HEK293T (cell line): ENCODE measurements at regions not wholly inside any gene's neighbourhood (a gene's known extent, or its start where the extent isn't known, plus 50 kb on each side); places are given as distances from the start of the nearest gene placed in this dataset.

Experiments
- CTCF ChIA-PET: fragments of 350-600 bp; formaldehyde crosslinking; extraction: SDS; loops from one replicate; lab custom pipeline; 2021; ENCODE audit warnings: antibody characterized with exemption, inconsistent platforms; lab: Yijun Ruan, JAX
- POLR2A ChIA-PET: fragments of 350-600 bp; formaldehyde crosslinking; extraction: SDS; loops from one replicate; lab custom pipeline; 2020; ENCODE audit warnings: antibody characterized with exemption, inconsistent platforms; lab: Yijun Ruan, JAX
- DNase-seq: peaks from one replicate; pipeline ENCODE4 v3.0.0; 2012; ENCODE audit warnings: mixed read lengths; ENCODE audit errors: extremely low spot score
- ARNT ChIP-seq: fragments of 450-650 bp; IDR thresholded peaks from 2 replicates; pipeline ENCODE4 v1.6.1; 2017; ENCODE audit warnings: mild to moderate bottlenecking
- BHLHE40 ChIP-seq: fragments of 450-650 bp; IDR thresholded peaks from 2 replicates; pipeline ENCODE4 v1.6.1; 2016; ENCODE audit warnings: mild to moderate bottlenecking, moderate library complexity, borderline replicate concordance
- CTBP1 ChIP-seq: fragments of 450-650 bp; IDR thresholded peaks from 2 replicates; pipeline ENCODE4 v1.6.1; 2016; ENCODE audit warnings: borderline replicate concordance
- ELF4 ChIP-seq: fragments of 450-650 bp; IDR thresholded peaks from 2 replicates; pipeline ENCODE4 v1.6.1; 2017; ENCODE audit warnings: antibody characterized with exemption
- FOXA1 ChIP-seq: fragments of 450-650 bp; IDR thresholded peaks from 2 replicates; pipeline ENCODE4 v1.6.1; 2016; ENCODE audit warnings: mild to moderate bottlenecking
- FOXK2 ChIP-seq: fragments of 450-650 bp; IDR thresholded peaks from 2 replicates; pipeline ENCODE4 v1.6.1; 2016; ENCODE audit warnings: mild to moderate bottlenecking
- FOXM1 ChIP-seq: fragments of 450-650 bp; IDR thresholded peaks from 2 replicates; pipeline ENCODE4 v1.6.1; 2017; ENCODE audit warnings: mild to moderate bottlenecking, borderline replicate concordance
- HDGF ChIP-seq: fragments of 450-650 bp; IDR thresholded peaks from 2 replicates; pipeline ENCODE4 v1.6.1; 2017; ENCODE audit warnings: antibody characterized with exemption, borderline replicate concordance
- L3MBTL2 ChIP-seq: fragments of 450-650 bp; conservative IDR thresholded peaks from 2 replicates; pipeline ENCODE4 v1.6.1; 2016; ENCODE audit warnings: mild to moderate bottlenecking
- LEF1 ChIP-seq: fragments of 450-650 bp; IDR thresholded peaks from 2 replicates; pipeline ENCODE4 v1.6.1; 2017; ENCODE audit warnings: mild to moderate bottlenecking, borderline replicate concordance
- NFRKB ChIP-seq: fragments of 450-650 bp; IDR thresholded peaks from 2 replicates; pipeline ENCODE4 v1.6.1; 2016; ENCODE audit warnings: mild to moderate bottlenecking, moderate library complexity
- PKNOX1 ChIP-seq: fragments of 450-650 bp; IDR thresholded peaks from 2 replicates; pipeline ENCODE4 v1.6.1; 2016
- SP1 ChIP-seq: fragments of 450-650 bp; IDR thresholded peaks from 2 replicates; pipeline ENCODE4 v1.6.1; 2017
- SUZ12 ChIP-seq: fragments of 450-650 bp; IDR thresholded peaks from 2 replicates; pipeline ENCODE4 v1.6.1; 2016; ENCODE audit warnings: mild to moderate bottlenecking
- TARDBP ChIP-seq: fragments of 450-650 bp; IDR thresholded peaks from 2 replicates; pipeline ENCODE4 v1.6.1; 2016
- ZNF384 ChIP-seq: fragments of 450-650 bp; IDR thresholded peaks from 2 replicates; pipeline ENCODE4 v1.6.1; 2016

GRCh38 chr4:4765811-4766210 is 93.7 kb upstream of the MSX1 start:
- POLR2A ChIA-PET: no interaction called here
- TF ChIP-seq FOXM1 (no peak), FOXK2 (no peak), BHLHE40 (no peak), PKNOX1 (no peak), FOXA1 (no peak), NFRKB (no peak), LEF1 (no peak), ARNT (no peak), TARDBP (no peak), SP1 (no peak), L3MBTL2 (no peak), SUZ12 (no peak), CTBP1 (no peak), ELF4 (no peak), ZNF384 (no peak), HDGF (no peak)
- CTCF ChIA-PET: interaction anchor here (0.6 kb wide), 1 partner anchor 19 kb away, joined by 5 read pairs; no protein-coding TSS in a partner anchor
- no peak for DNase-seq

GRCh38 chr4:4764558-4764905 is 94.9 kb upstream of the MSX1 start:
- TF ChIP-seq SP1: no peak
- no peak for TF ChIP-seq SUZ12
- no peak for TF ChIP-seq CTBP1
- TF ChIP-seq ELF4: no peak
- no peak for TF ChIP-seq NFRKB
- TF ChIP-seq ARNT: no peak
- TF ChIP-seq ZNF384: no peak
- TF ChIP-seq FOXA1: no peak
- no peak for TF ChIP-seq HDGF
- no peak for TF ChIP-seq LEF1
- no peak for TF ChIP-seq BHLHE40
- no peak for TF ChIP-seq FOXK2
- TF ChIP-seq PKNOX1: no peak
- no peak for TF ChIP-seq L3MBTL2
- TF ChIP-seq TARDBP: no peak
- no peak for TF ChIP-seq FOXM1
- no peak for DNase-seq
- ChIA-PET CTCF (no interaction called here), POLR2A (no interaction called here)

DNA sequence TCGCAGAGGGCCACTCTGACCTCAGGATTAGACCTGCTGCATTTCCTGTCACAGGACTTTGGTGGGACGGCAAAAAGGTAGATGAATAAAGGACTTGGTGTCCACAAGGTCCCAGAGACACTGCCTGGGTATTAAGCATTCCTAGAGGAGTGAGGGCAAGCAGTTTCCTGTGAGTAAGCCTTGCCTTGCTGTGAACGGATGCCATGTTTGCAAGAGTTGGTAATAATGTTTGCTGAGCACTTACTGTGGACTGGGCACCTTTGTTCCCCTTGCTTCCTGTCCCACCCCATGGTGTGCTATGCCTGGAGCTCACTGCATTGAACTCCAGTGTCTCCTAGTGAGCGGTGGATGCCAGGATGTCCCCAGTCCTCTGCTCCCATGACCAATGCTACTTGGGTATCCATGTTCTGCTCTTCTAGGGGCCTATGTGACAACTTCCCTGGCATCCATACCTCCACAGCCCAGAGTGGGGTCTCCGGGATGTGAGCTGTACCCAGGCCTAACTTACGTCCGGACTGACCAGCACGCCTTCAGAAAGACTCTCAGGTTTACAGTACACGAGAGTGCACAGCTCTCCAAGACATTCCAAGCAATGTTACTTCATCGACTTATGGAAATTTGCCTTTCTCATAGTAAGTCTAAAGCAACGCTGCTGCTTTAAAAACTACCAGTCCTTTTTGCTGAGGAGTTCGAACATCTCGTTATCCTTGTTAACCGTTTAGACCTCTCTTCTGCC is 95.5 kb upstream of the MSX1 start:
- TF ChIP-seq CTBP1 (no peak), FOXK2 (no peak), ZNF384 (no peak), ARNT (no peak), FOXA1 (no peak)
- no peak for DNase-seq
- POLR2A ChIA-PET: no interaction called here
- CTCF ChIA-PET: no interaction called here

DNA sequence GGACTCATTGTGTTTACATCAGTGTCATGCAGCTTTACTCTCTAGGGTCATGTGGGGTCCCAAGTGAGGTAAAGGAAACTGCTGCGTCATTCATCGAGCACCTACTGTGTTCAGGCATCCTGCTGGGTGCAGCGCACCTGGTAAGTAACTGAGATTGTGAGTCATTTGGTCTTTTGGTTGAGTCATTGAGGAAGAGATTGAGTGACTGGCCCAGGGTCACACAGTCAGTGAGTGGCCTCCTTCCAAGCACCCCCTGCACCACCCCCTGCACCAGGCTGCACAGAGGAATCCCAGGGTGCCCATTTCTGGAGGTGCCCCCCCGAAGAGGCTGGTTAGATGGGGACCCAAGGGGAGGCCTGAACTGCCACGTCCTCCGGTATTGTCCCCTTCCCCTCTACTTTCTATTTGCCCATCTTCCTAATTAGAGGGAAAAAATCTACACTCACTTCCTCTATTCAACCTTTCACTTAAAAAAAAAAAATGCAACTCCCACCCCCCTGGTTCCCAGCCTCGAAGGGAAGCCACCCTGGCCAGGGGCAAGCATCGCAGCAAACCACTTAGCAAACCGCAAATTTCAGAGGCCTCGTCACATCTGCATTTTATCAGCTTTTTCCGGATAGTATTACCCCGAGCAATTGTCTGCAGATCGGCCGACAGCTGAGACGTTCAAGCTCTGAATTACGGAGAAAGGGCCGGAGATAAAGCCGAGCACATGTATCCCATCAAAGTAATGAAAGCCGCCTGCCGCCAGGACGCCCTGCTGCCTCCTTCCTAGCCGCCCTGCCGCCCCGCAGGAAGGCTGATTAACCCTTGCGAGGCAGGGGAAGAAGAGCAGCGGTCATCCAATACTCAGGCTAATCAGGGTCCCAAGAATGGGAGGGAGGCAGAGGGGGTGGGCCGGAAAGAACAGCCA is 96.3 kb upstream of the MSX1 start:
- POLR2A ChIA-PET: no interaction called here
- TF ChIP-seq L3MBTL2 (peak; percentile 47), NFRKB (no peak), SP1 (no peak)
- CTCF ChIA-PET: no interaction called here
- peak; percentile 58 for DNase-seq

- ChIA-PET CTCF (interaction anchor here (1.3 kb wide), 1 partner anchor 24 kb away, joined by 4 read pairs; no protein-coding TSS in a partner anchor), POLR2A (no interaction called here)
- no peak for DNase-seq
- TF ChIP-seq CTBP1 (no peak), SUZ12 (no peak), L3MBTL2 (no peak), TARDBP (no peak), ZNF384 (no peak), LEF1 (no peak), NFRKB (no peak), SP1 (no peak), FOXA1 (no peak)
These were observed 97.2 kb upstream of the MSX1 start for GRCh38 chr4:4762300-4762699.

- TF ChIP-seq FOXK2: no peak
- peak; percentile 35 for DNase-seq
- ChIA-PET CTCF (interaction anchor here (0.6 to 1.3 kb wide), 4 partner anchors 23 to 257 kb away, joined by 3 to 5 read pairs (median 4); no protein-coding TSS in a partner anchor), POLR2A (no interaction called here)
These were observed 98.1 kb upstream of the MSX1 start for GRCh38 chr4:4761128-4761982.
